Vagina (tissue), 2 donors: ENCODE measurements at regions not wholly inside any gene's neighbourhood (a gene's known extent, or its start where the extent isn't known, plus 50 kb on each side); places are given as distances from the start of the nearest gene placed in this dataset.

Experiments used
- DNase-seq, 2 donors: peaks; one replicate each; pipeline ENCODE4 v3.0.0-alpha.2; 2017; ENCODE audit errors: extremely low spot score in 2 of 2
- H3K27ac ChIP-seq: fragments of 200-600 bp; sonication (generic); one replicate; pipeline ENCODE4 v1.5.1; 2019
- H3K27me3 ChIP-seq: fragments of 200-600 bp; sonication (generic); one replicate; pipeline ENCODE4 v1.5.1; 2019
- H3K36me3 ChIP-seq, 2 donors: fragments of 200-600 bp; sonication (generic); one replicate each; pipeline ENCODE4 v1.5.1; 2017 to 2019
- H3K4me1 ChIP-seq: fragments of 200-600 bp; sonication (generic); one replicate; pipeline ENCODE4 v1.5.1; 2019
- H3K4me3 ChIP-seq, 2 donors: fragments of 200-600 bp; sonication (generic); 1 replicate in 1 of 2; 2 replicates in 1 of 2; pipeline ENCODE4 v1.5.1; 2016 to 2019
- H3K9me3 ChIP-seq: fragments of 200-600 bp; sonication (generic); one replicate; pipeline ENCODE4 v1.5.1; 2019
- CTCF ChIP-seq, 3 experiments: fragments of 450-650 bp in 2 of 3; fragments of 200-600 bp in 1 of 3; sonication (generic) in 1 of 3; IDR thresholded peaks; one replicate each; pipeline ENCODE4 v1.5.1; 2017 to 2019; ENCODE audit warnings: antibody characterized with exemption in 3 of 3, mild to moderate bottlenecking in 2 of 3, moderate library complexity in 2 of 3
- POLR2A ChIP-seq, 2 donors: fragments of 450-650 bp; IDR thresholded peaks; one replicate each; pipeline ENCODE4 v1.6.1; 2017; ENCODE audit warnings: antibody characterized with exemption in 2 of 2, mild to moderate bottlenecking in 2 of 2, moderate library complexity in 2 of 2
- POLR2AphosphoS5 ChIP-seq, 2 donors: sonication (generic); formaldehyde crosslinking; IDR thresholded peaks; one replicate each; pipeline ENCODE4 v1.9.0; 2017; ENCODE audit warnings: antibody characterized with exemption in 2 of 2, mild to moderate bottlenecking in 2 of 2, low read depth in 1 of 2; ENCODE audit not compliant: insufficient read depth in 1 of 2
- intact Hi-C: fragments of 100-400 bp; cut with DNase I; formaldehyde crosslinking; loops from one replicate; pipeline ENCODE4 v1.15.1; 2023

GRCh38 chr1:36625253-36625934, 142.7 kb upstream of the CSF3R start:
- Histone ChIP-seq H3K4me3 (no peak overlapping the region), H3K4me1 (no peaks in the 10 kb centered on the region), H3K36me3 (no peaks in the 10 kb centered on the region), H3K27ac (no peak overlapping the region), H3K9me3 (no peaks in the 10 kb centered on the region), H3K27me3 (no peaks in the 10 kb centered on the region)
- no peak for DNase-seq
- intact Hi-C loops = no loop called here
- TF ChIP-seq POLR2A (IDR thresholded peaks at IDR 0.05) (no peak), POLR2AphosphoS5 (IDR thresholded peaks at IDR 0.05; ENCODE audit: insufficient read depth in 1 of 2, low read depth in 1 of 2) (no peak), CTCF (IDR thresholded peaks at IDR 0.05) (no peak)

- Histone ChIP-seq H3K36me3 (no peaks in the 10 kb centered on the region), H3K27ac (no peak overlapping the region), H3K4me1 (no peaks in the 10 kb centered on the region), H3K4me3 (no peak overlapping the region), H3K9me3 (no peaks in the 10 kb centered on the region), H3K27me3 (no peaks in the 10 kb centered on the region)
- intact Hi-C loops = no loop called here
- DNase-seq = no peak
- TF ChIP-seq POLR2A (IDR thresholded peaks at IDR 0.05) (no peak), POLR2AphosphoS5 (IDR thresholded peaks at IDR 0.05; ENCODE audit: insufficient read depth in 1 of 2, low read depth in 1 of 2) (no peak), CTCF (IDR thresholded peaks at IDR 0.05) (no peak)
Observed at GRCh38 chr1:36624466-36624865, 141.8 kb upstream of the CSF3R start.

GRCh38 chr1:36622741-36623648, 140.3 kb upstream of the CSF3R start:
- no peaks in the 10 kb centered on the region for H3K27me3 ChIP-seq
- H3K4me1 ChIP-seq = no peaks in the 10 kb centered on the region
- intact Hi-C loops = no loop called here
- H3K36me3 ChIP-seq = no peaks in the 10 kb centered on the region
- no peaks in the 10 kb centered on the region for H3K9me3 ChIP-seq
- H3K27ac ChIP-seq = no peak overlapping the region
- TF ChIP-seq POLR2AphosphoS5 (IDR thresholded peaks at IDR 0.05; ENCODE audit: insufficient read depth in 1 of 2, low read depth in 1 of 2) (no peak), CTCF (IDR thresholded peaks at IDR 0.05) (no peak), POLR2A (IDR thresholded peaks at IDR 0.05) (no peak)
- no peak overlapping the region for H3K4me3 ChIP-seq
- no peak for DNase-seq

GRCh38 chr1:36621531-36621930, 138.8 kb upstream of the CSF3R start:
- Histone ChIP-seq H3K4me1 (no peaks in the 10 kb centered on the region), H3K27ac (no peak overlapping the region), H3K36me3 (no peaks in the 10 kb centered on the region), H3K27me3 (no peaks in the 10 kb centered on the region), H3K9me3 (no peaks in the 10 kb centered on the region), H3K4me3 (no peak overlapping the region)
- intact Hi-C loops = no loop called here
- no peak for DNase-seq
- TF ChIP-seq POLR2AphosphoS5 (IDR thresholded peaks at IDR 0.05; ENCODE audit: insufficient read depth in 1 of 2, low read depth in 1 of 2) (no peak), CTCF (IDR thresholded peaks at IDR 0.05) (no peak), POLR2A (IDR thresholded peaks at IDR 0.05) (no peak)

- H3K9me3 ChIP-seq = no peaks in the 10 kb centered on the region
- no peaks in the 10 kb centered on the region for H3K4me1 ChIP-seq
- intact Hi-C loops = no loop called here
Observed at GRCh38 chr1:36620142-36620541, 137.4 kb upstream of the CSF3R start.

More at GRCh38 chr1:36620142-36620541, 137.4 kb upstream of the CSF3R start:
- no peaks in the 10 kb centered on the region for H3K36me3 ChIP-seq
- no peak overlapping the region for H3K27ac ChIP-seq
- DNase-seq = no peak
- H3K4me3 ChIP-seq = no peak overlapping the region
- no peaks in the 10 kb centered on the region for H3K27me3 ChIP-seq
- TF ChIP-seq POLR2A (IDR thresholded peaks at IDR 0.05) = no peak
- TF ChIP-seq POLR2AphosphoS5 (IDR thresholded peaks at IDR 0.05; ENCODE audit: insufficient read depth in 1 of 2, low read depth in 1 of 2) = no peak
- TF ChIP-seq CTCF (IDR thresholded peaks at IDR 0.05) = no peak
